ENCODE measurements at regions not wholly inside any gene's neighbourhood (a gene's known extent, or its start where the extent isn't known, plus 50 kb on each side); places are given as distances from the start of the nearest gene placed in this dataset.

DNA sequence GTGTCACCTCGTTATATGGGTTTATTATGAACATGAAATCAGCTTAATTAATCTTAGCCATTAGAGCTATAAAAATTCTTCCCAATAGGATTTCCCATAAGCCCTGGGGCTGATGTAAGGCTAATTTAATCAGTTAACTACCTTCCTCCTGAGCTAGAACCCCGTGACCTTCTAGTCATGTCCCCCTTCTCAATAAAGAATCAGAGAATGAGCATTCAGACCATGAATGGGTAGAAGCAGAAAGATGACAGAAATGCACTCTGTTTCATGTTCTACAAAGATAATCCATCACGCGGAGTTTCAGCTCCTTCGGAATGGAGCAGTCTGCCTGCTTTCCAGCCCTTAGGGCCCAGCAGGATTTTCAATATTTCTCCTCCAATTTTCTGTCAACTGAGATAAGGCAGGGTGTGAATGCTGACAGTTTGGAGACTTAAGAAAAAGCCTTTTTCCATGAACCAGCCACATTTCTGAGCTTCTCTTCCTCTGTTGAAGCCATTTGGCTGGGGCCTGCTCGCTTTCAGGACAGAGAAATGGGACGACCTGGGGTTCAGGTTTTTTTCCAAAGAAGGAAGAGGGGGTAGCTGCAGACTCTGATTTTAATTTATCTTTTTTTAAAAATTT, 211.0 kb downstream of the NEBL start:
- peaks cover 8% of the 10 kb centered on the region for H3K9me3 ChIP-seq (ENCODE audit: control insufficient read depth, insufficient read depth, low read length)
- H3K56ac ChIP-seq (ENCODE audit: extremely low read depth, insufficient read depth, low read length) = no peak overlapping the region
- no CpG with 5 or more reads among the region's 7 CpGs for WGBS, 2 experiments (ENCODE audit: extremely low coverage in 2 of 2, insufficient read length in 1 of 2)
- H3K27ac ChIP-seq (ENCODE audit: insufficient read depth, low read length) = no peak overlapping the region
- no peak overlapping the region for H2BK120ac ChIP-seq (ENCODE audit: low read depth, low read length)
- in situ Hi-C loops (cut with MboI; ENCODE audit: low sequenced_read_pairs) (no loop called here), dilution Hi-C loops (cut with HindIII; ENCODE audit: low sequenced_read_pairs, unreplicated experiment) (no loop called here), intact Hi-C loops (cut with micrococcal nuclease) (no loop called here)
- no peak overlapping the region for H3K4me2 ChIP-seq (ENCODE audit: low read depth, low read length)
- H2AFZ ChIP-seq (replicated peaks; ENCODE audit: low read length, poor library complexity) = no peak overlapping the region
- no peaks in the 10 kb centered on the region for H3K79me1 ChIP-seq (ENCODE audit: low read depth in 1 of 2, low read length in 2 of 2)
- no peak overlapping the region for H2BK15ac ChIP-seq (ENCODE audit: low read depth, low read length)
- ATAC-seq (ENCODE audit: low read depth) = no peak
- no peaks in the 10 kb centered on the region for H3K27me3 ChIP-seq (ENCODE audit: control insufficient read depth, insufficient read depth, low read length)
- H3K36me3 ChIP-seq (ENCODE audit: control insufficient read depth, insufficient read depth, low read length) = no peaks in the 10 kb centered on the region
- no peak overlapping the region for H2AK5ac ChIP-seq (ENCODE audit: low read depth, low read length)
- no peak overlapping the region for H3K23ac ChIP-seq (ENCODE audit: low read depth, low read length)
- H4K91ac ChIP-seq (ENCODE audit: insufficient read depth, low read depth, low read length) = no peak overlapping the region
- H3K9ac ChIP-seq (ENCODE audit: low read depth, low read length) = no peak overlapping the region
- H4K8ac ChIP-seq (ENCODE audit: low read depth in 2 of 2, low read length in 2 of 2) = no peak overlapping the region
- no peaks in the 10 kb centered on the region for H3K9me1 ChIP-seq (ENCODE audit: insufficient read depth, low read length)
- TF ChIP-seq POLR2A (IDR thresholded peaks at IDR 0.05; ENCODE audit: low read depth, low read length) = no peak
- TF ChIP-seq CEBPB (IDR thresholded peaks at IDR 0.05; ENCODE audit: low read depth, low read length) = no peak
- no peak for TF ChIP-seq RFX5 (IDR thresholded peaks at IDR 0.05; ENCODE audit: low read depth, low read length)
- no peak for TF ChIP-seq NFE2L2 (IDR thresholded peaks at IDR 0.05; ENCODE audit: low read depth, low read length)
- no peak for TF ChIP-seq MXI1 (IDR thresholded peaks at IDR 0.05; ENCODE audit: borderline replicate concordance, low read depth, low read length)
- TF ChIP-seq CHD1 (IDR thresholded peaks at IDR 0.05; ENCODE audit: low read depth, low read length) = no peak
- no peak for TF ChIP-seq BHLHE40 (IDR thresholded peaks at IDR 0.05; ENCODE audit: low read depth, low read length)
- TF ChIP-seq SMC3 (IDR thresholded peaks at IDR 0.05; ENCODE audit: low read depth, low read length) = no peak
- no peak for TF ChIP-seq RAD21 (IDR thresholded peaks at IDR 0.05; ENCODE audit: low read length)
- TF ChIP-seq, protein P1, sequence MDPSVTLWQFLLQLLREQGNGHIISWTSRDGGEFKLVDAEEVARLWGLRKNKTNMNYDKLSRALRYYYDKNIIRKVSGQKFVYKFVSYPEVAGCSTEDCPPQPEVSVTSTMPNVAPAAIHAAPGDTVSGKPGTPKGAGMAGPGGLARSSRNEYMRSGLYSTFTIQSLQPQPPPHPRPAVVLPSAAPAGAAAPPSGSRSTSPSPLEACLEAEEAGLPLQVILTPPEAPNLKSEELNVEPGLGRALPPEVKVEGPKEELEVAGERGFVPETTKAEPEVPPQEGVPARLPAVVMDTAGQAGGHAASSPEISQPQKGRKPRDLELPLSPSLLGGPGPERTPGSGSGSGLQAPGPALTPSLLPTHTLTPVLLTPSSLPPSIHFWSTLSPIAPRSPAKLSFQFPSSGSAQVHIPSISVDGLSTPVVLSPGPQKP (IDR thresholded peaks at IDR 0.05; ENCODE audit: borderline replicate concordance, low read depth, low read length) = no peak
- TF ChIP-seq, protein P2, sequence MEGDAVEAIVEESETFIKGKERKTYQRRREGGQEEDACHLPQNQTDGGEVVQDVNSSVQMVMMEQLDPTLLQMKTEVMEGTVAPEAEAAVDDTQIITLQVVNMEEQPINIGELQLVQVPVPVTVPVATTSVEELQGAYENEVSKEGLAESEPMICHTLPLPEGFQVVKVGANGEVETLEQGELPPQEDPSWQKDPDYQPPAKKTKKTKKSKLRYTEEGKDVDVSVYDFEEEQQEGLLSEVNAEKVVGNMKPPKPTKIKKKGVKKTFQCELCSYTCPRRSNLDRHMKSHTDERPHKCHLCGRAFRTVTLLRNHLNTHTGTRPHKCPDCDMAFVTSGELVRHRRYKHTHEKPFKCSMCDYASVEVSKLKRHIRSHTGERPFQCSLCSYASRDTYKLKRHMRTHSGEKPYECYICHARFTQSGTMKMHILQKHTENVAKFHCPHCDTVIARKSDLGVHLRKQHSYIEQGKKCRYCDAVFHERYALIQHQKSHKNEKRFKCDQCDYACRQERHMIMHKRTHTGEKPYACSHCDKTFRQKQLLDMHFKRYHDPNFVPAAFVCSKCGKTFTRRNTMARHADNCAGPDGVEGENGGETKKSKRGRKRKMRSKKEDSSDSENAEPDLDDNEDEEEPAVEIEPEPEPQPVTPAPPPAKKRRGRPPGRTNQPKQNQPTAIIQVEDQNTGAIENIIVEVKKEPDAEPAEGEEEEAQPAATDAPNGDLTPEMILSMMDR (conservative IDR thresholded peaks at IDR 0.05; ENCODE audit: low read depth, low read length) = no peak
- TF ChIP-seq RCOR1 (IDR thresholded peaks at IDR 0.05; ENCODE audit: insufficient replicate concordance, low read length) = no peak
- TF ChIP-seq, protein P3, sequence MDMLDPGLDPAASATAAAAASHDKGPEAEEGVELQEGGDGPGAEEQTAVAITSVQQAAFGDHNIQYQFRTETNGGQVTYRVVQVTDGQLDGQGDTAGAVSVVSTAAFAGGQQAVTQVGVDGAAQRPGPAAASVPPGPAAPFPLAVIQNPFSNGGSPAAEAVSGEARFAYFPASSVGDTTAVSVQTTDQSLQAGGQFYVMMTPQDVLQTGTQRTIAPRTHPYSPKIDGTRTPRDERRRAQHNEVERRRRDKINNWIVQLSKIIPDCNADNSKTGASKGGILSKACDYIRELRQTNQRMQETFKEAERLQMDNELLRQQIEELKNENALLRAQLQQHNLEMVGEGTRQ (IDR thresholded peaks at IDR 0.05; ENCODE audit: low read depth, low read length) = no peak
- TF ChIP-seq FOS (IDR thresholded peaks at IDR 0.05; ENCODE audit: low read depth, low read length) = no peak
- H2BK5ac ChIP-seq (ENCODE audit: low read depth, low read length, poor library complexity, severe bottlenecking) = no peak overlapping the region
- no peak overlapping the region for H3K14ac ChIP-seq (replicated peaks; ENCODE audit: low read depth, low read length)
- no peak for DNase-seq
- ChIA-PET POLR2A (ENCODE audit: unreplicated experiment) (no interaction called here), CTCF (no interaction called here)
- H3K4me3 ChIP-seq (ENCODE audit: insufficient read depth, low read depth, low read length) = no peak overlapping the region
- no peaks in the 10 kb centered on the region for H3K4me1 ChIP-seq (ENCODE audit: control insufficient read depth, insufficient read depth, low read length)
- no peak overlapping the region for H2AK9ac ChIP-seq (replicated peaks; ENCODE audit: low read depth, low read length, poor library complexity)
- H2BK20ac ChIP-seq (ENCODE audit: low read depth, low read length) = no peak overlapping the region
- no peaks in the 10 kb centered on the region for H4K20me1 ChIP-seq (ENCODE audit: insufficient read depth, low read length)
- H4K5ac ChIP-seq (ENCODE audit: low read depth, low read length) = no peak overlapping the region
- BruUV-seq (replicated peaks) = no TSS peak
- H3K18ac ChIP-seq (ENCODE audit: low read depth, low read length) = no peak overlapping the region
- H3K4ac ChIP-seq (ENCODE audit: low read depth, low read length) = no peak overlapping the region

Measured in IMR-90 (cell line).